GM12873 (cell line): ENCODE measurements at regions not wholly inside any gene's neighbourhood (a gene's known extent, or its start where the extent isn't known, plus 50 kb on each side); places are given as distances from the start of the nearest gene placed in this dataset.

ENCODE experiments used
- CTCF ChIP-seq: IDR thresholded peaks from 2 replicates; pipeline ENCODE4 v1.5.1; 2012; ENCODE audit warnings: low read depth, mild to moderate bottlenecking, moderate library complexity, low read length, control low read depth; ENCODE audit not compliant: insufficient read depth; ENCODE audit errors: missing control alignments

GRCh38 chr1:217180443-217180842, 450.4 kb downstream of the GPATCH2 start:
- TF ChIP-seq CTCF = no peak

DNA sequence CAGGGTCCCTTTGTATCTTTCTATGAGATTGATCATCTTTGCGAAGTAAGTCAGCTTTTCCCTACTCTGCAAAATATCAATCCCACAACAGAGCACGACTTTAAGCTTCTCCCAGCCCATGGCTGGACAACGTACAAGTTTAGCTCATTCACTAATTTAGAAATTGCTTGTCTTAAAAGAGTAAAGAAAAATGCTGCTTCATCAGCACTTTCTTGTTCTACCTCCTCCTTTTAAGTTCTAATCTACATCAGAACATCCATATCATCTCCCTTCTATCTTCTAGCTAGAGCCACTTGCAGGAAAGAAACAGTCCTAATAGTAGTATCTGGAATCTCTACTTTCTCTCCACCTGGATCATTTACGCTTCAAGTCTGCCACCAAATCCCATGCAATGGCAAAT, 441.2 kb upstream of the ESRRG start:
- no peak for TF ChIP-seq CTCF

DNA sequence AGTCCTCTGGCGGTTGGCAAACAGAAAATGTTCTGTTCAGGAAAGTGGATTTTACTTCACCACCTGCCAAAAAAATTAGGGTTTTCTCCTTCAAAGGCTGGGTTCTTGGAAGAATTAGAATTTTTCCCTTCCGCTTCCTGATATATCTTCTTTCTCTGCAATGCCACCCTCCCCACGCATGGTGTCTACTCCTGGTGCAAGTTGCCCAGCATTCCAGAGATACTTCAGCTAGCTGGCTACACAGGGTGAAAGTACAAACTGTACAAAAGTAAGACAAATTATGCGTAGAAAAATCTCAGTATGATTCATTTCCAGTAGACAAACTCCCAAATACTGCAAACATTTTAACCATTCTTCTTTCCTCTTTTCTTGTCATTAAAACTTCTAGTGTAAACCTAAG, 430.1 kb upstream of the ESRRG start:
- no peak for TF ChIP-seq CTCF

GRCh38 chr1:217150366-217150765, 427.1 kb upstream of the ESRRG start:
- TF ChIP-seq CTCF = no peak

GRCh38 chr1:217149791-217150190, 426.6 kb upstream of the ESRRG start:
- TF ChIP-seq CTCF = no peak

- no peak for TF ChIP-seq CTCF
Observed at GRCh38 chr1:217141711-217142110, 418.5 kb upstream of the ESRRG start.

DNA sequence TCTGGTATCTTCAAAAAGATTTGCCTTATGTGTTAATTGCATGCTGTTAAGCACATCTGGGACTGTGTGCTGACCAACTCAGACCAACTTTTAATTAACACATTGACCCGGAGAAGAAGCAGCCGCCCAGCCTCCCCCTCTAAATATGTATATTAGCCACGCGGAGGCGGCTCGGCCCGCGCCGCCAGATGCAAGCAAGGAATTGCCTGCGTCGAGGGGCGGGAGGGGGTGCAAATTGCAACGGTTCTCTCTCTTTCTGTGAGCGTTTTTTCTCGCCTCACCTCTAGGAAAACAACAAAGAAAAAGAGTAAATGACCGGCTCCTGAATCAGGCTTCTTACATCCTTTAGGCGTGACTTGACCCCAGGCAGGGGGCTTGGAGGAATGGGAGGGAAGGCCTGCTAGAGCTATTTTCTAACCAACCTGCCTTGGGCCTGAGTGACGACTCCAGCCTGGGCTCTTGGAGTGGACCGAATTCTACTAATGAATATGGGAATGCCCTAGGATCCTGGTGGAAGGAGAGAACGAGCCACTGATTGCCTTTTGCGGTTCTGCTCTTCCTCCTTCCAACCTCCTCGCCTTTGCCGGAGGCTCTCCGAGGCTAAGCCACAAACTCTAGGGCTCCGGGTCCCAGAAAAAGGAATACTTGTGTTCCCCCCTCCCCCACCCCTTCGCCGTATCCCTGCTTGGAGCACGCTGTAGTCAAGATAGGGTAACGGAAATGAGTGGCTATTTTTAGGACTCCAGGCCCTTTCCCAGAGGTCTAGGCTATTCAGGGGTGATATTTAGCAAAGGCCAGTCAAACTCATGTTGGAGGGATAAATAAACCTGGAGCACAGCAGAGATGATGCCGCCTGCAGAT, 417.0 kb upstream of the ESRRG start:
- TF ChIP-seq CTCF = no peak
